BJ (cell line): ENCODE measurements at regions not wholly inside any gene's neighbourhood (a gene's known extent, or its start where the extent isn't known, plus 50 kb on each side); places are given as distances from the start of the nearest gene placed in this dataset.

Experiments
- CTCF ChIA-PET: fragments of 350-600 bp; formaldehyde crosslinking; extraction: SDS; loops from one replicate; lab custom pipeline; 2021; ENCODE audit warnings: antibody characterized with exemption, inconsistent platforms; lab: Yijun Ruan, JAX
- POLR2A ChIA-PET: fragments of 300-600 bp; sonication (Branson Sonifier 250); formaldehyde crosslinking; extraction: SDS; loops from one replicate; lab custom pipeline; 2021; ENCODE audit warnings: antibody characterized with exemption; lab: Charles Lee
- DNase-seq: peaks from one replicate; pipeline ENCODE4 v3.0.0-alpha.2; 2011; ENCODE audit warnings: low read depth
- H3K27me3 ChIP-seq: 2 replicates; pipeline ENCODE4 v1.6.0; 2011; ENCODE audit warnings: low read length; ENCODE audit not compliant: control insufficient read depth, insufficient read depth
- H3K36me3 ChIP-seq: 2 replicates; pipeline ENCODE4 v1.5.1; 2011; ENCODE audit warnings: low read length; ENCODE audit not compliant: control insufficient read depth, insufficient read depth
- H3K4me3 ChIP-seq: 2 replicates; pipeline ENCODE4 v1.5.1; 2011; ENCODE audit warnings: low read depth, mild to moderate bottlenecking, control low read depth, low read length
- CTCF ChIP-seq: IDR thresholded peaks from 2 replicates; pipeline ENCODE4 v1.5.1; 2011; ENCODE audit warnings: low read depth, mild to moderate bottlenecking, control low read depth, inconsistent platforms, low read length, moderate library complexity; ENCODE audit not compliant: insufficient read depth

- no peaks in the 10 kb centered on the region for H3K36me3 ChIP-seq
- H3K27me3 ChIP-seq: peaks cover 1% of the 10 kb centered on the region
- H3K4me3 ChIP-seq: no peak overlapping the region
- POLR2A ChIA-PET: no interaction called here
- DNase-seq: no peak
- TF ChIP-seq CTCF: no peak
- CTCF ChIA-PET: no interaction called here
Measured at GRCh38 chr18:22073411-22073810, 96.0 kb upstream of the GATA6 start.

DNA sequence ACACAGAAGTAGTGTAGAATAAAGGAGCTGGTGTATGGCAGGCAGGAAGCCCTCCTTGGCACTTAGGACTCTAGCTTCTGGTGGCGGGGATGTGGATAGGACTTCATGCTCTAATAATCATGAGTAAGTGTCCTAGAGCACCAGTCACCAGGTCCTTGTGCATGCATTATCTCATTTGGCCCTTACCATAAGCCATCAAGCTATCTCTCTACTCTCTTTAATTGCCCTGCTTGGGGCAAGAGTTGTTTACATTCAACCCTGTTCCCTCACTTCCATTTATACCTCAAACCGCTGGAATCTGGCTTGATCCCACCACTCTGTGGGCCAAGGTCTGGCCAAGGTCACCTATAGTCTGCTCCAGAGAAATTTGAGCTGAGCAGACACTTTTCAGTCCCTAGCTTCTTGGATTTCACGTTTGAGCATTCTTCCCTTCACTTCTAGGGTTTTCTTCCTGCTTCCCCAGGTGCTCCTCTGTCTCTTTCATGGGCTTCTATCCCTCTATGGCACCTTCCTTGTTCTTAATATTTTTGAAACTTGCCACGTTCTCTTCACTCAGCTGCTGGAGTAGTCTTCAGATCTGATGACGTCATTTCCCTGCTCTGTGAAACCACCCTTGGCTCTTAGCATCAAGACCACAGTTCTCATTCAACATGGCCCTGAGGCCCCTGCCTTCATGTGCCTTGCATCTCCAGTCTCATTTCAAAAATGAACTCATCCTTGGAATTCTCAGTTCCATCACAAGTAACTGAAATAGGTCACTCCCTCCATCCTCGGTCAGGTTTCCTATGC lies 94.9 kb upstream of the GATA6 start:
- no peak for DNase-seq
- TF ChIP-seq CTCF: no peak
- no peak overlapping the region for H3K4me3 ChIP-seq
- no peaks in the 10 kb centered on the region for H3K36me3 ChIP-seq
- CTCF ChIA-PET: no interaction called here
- peaks cover 1% of the 10 kb centered on the region for H3K27me3 ChIP-seq
- POLR2A ChIA-PET: no interaction called here

- H3K27me3 ChIP-seq: no peaks in the 10 kb centered on the region; the same call in 1 of the 2 replicates
- H3K4me3 ChIP-seq: no peak overlapping the region
- H3K36me3 ChIP-seq: no peaks in the 10 kb centered on the region
- no peak for TF ChIP-seq CTCF
- ChIA-PET CTCF (interaction anchor here (1.3 kb wide), 1 partner anchor 483 kb away, joined by 3 read pairs; no protein-coding TSS in a partner anchor), POLR2A (no interaction called here)
- no peak for DNase-seq
Measured at GRCh38 chr18:22080035-22080434, 89.4 kb upstream of the GATA6 start.

- no peaks in the 10 kb centered on the region for H3K36me3 ChIP-seq
- H3K4me3 ChIP-seq: no peak overlapping the region
- no peak for DNase-seq
- ChIA-PET CTCF (no interaction called here), POLR2A (no interaction called here)
- TF ChIP-seq CTCF: no peak
- no peaks in the 10 kb centered on the region for H3K27me3 ChIP-seq
Measured at GRCh38 chr18:22082408-22082807, 87.0 kb upstream of the GATA6 start.

- H3K36me3 ChIP-seq: no peaks in the 10 kb centered on the region
- no peaks in the 10 kb centered on the region for H3K27me3 ChIP-seq
- POLR2A ChIA-PET: no interaction called here
- CTCF ChIA-PET: no interaction called here
- H3K4me3 ChIP-seq: no peak overlapping the region
- no peak for DNase-seq
- TF ChIP-seq CTCF: no peak
Measured at GRCh38 chr18:22084547-22084946, 84.8 kb upstream of the GATA6 start.
